A673 (cell line): ENCODE measurements at regions not wholly inside any gene's neighbourhood (a gene's known extent, or its start where the extent isn't known, plus 50 kb on each side); places are given as distances from the start of the nearest gene placed in this dataset.

Experiments
- BruUV-seq: library from RNA; stranded (reverse); fragments of 400-500 nt; replicated peaks from 2 replicates; lab custom pipeline; 2021; lab: Mats Ljungman, UMichigan
- CTCF ChIA-PET: fragments of 300-600 bp; sonication (Branson Sonifier 250); formaldehyde crosslinking; loops from one replicate; lab custom pipeline; 2022; ENCODE audit warnings: antibody characterized with exemption; lab: Charles Lee
- POLR2A ChIA-PET: fragments of 300-600 bp; sonication (Branson Sonifier 250); formaldehyde crosslinking; loops from one replicate; lab custom pipeline; 2022; ENCODE audit warnings: antibody characterized with exemption; ENCODE audit not compliant: low non-redundant PET; lab: Charles Lee
- DNase-seq: peaks from one replicate; pipeline ENCODE4 v3.0.0-alpha.2; 2015; ENCODE audit warnings: low spot score
- H3K27ac ChIP-seq: fragments of 200-600 bp; sonication (generic); 2 replicates; pipeline ENCODE4 v1.5.1; 2016; ENCODE audit warnings: mixed run types, low read depth, mild to moderate bottlenecking, mixed read lengths, antibody characterized with exemption, low read length; ENCODE audit not compliant: poor library complexity, severe bottlenecking
- H3K27me3 ChIP-seq: fragments of 200-600 bp; sonication (generic); replicated peaks from 2 replicates; pipeline ENCODE4 v1.6.1; 2017; ENCODE audit warnings: mixed run types, low read depth, mild to moderate bottlenecking, mixed read lengths, antibody characterized with exemption, low read length; ENCODE audit not compliant: insufficient read depth, poor library complexity
- H3K36me3 ChIP-seq: fragments of 200-600 bp; sonication (generic); 2 replicates; pipeline ENCODE4 v1.6.1; 2016; ENCODE audit warnings: mixed run types, mild to moderate bottlenecking, mixed read lengths, antibody characterized with exemption, low read length; ENCODE audit not compliant: insufficient read depth, poor library complexity, severe bottlenecking
- H3K4me1 ChIP-seq: fragments of 200-600 bp; sonication (generic); 2 replicates; pipeline ENCODE4 v1.6.1; 2017; ENCODE audit warnings: mixed run types, mild to moderate bottlenecking, mixed read lengths, antibody characterized with exemption, low read length; ENCODE audit not compliant: insufficient read depth, poor library complexity, severe bottlenecking
- H3K4me3 ChIP-seq: fragments of 200-600 bp; sonication (generic); 2 replicates; pipeline ENCODE4 v1.5.1; 2016; ENCODE audit warnings: low read depth, mixed run types, mild to moderate bottlenecking, mixed read lengths, low read length; ENCODE audit not compliant: poor library complexity, severe bottlenecking
- H3K9me3 ChIP-seq: fragments of 200-600 bp; sonication (generic); 2 replicates; pipeline ENCODE4 v1.6.1; 2016; ENCODE audit warnings: mixed run types, low read depth, mild to moderate bottlenecking, mixed read lengths, antibody characterized with exemption, low read length; ENCODE audit not compliant: poor library complexity, severe bottlenecking
- CTCF ChIP-seq: fragments of 300-800, 200-600 bp; sonication (generic); conservative IDR thresholded peaks from 2 replicates; pipeline ENCODE4 v1.5.1; 2017; ENCODE audit warnings: low read depth, mild to moderate bottlenecking, antibody characterized with exemption, low read length, moderate library complexity, mixed read lengths
- EZH2 ChIP-seq: fragments of 200-600 bp; sonication (generic); IDR thresholded peaks from 2 replicates; pipeline ENCODE4 v1.6.1; 2017; ENCODE audit warnings: borderline replicate concordance, low read depth, mild to moderate bottlenecking, mixed read lengths, antibody characterized with exemption, low read length; ENCODE audit not compliant: poor library complexity, severe bottlenecking
- intact Hi-C: fragments of 100-400 bp; cut with micrococcal nuclease; formaldehyde crosslinking; loops from one replicate; pipeline ENCODE4 v1.10.0; 2022; ENCODE audit not compliant: unreplicated experiment

DNA sequence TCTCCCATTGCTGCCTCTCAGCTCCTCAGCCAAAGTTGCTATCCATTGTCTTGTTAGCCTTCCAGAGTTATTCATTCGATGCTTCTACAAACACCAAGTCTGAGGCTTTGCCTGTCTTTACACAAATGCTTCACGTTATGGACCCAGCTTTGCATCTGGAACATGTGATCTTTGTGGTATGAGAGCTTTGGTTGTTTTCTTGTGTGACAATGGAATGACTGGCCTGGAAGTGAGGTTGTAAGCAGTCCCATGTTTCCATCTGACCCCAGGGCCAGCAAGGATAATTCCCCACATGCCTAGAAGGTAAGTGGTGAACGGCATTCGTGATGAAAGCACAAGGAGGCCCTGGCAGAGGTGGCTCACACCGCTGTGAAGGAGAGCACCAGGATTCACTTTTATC is 866.7 kb upstream of the TMEM132C start:
- no peak for DNase-seq
- intact Hi-C loops: no loop called here
- no peaks in the 10 kb centered on the region for H3K36me3 ChIP-seq
- CTCF ChIA-PET: no interaction called here
- POLR2A ChIA-PET: no interaction called here
- H3K9me3 ChIP-seq: no peaks in the 10 kb centered on the region
- BruUV-seq: no TSS peak
- no peak overlapping the region for H3K4me3 ChIP-seq
- H3K4me1 ChIP-seq: no peaks in the 10 kb centered on the region
- no peaks in the 10 kb centered on the region for H3K27me3 ChIP-seq
- TF ChIP-seq EZH2: no peak
- no peak overlapping the region for H3K27ac ChIP-seq

DNA sequence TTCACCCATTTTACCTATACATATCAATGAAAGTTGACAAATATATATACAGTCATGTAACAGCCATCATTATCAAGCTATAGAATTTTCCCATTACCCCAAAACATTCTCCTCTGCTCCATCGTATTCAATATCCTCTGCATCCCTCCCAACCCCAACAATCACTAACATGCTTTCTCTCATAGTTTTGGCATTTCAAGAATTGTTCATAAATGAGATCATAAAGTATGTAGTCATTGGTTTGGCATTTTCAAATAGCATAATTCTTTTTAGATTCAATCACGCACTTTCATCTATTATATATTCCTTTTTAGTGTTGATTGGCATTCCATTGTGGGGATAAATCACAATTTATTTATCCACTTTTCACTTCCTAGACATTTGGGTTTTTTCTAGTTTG is 866.0 kb upstream of the TMEM132C start:
- CTCF ChIA-PET: no interaction called here
- DNase-seq: peak; percentile 20
- no peak overlapping the region for H3K27ac ChIP-seq
- H3K9me3 ChIP-seq: no peaks in the 10 kb centered on the region
- no peaks in the 10 kb centered on the region for H3K4me1 ChIP-seq
- no peak for TF ChIP-seq CTCF
- TF ChIP-seq EZH2: no peak
- no peaks in the 10 kb centered on the region for H3K36me3 ChIP-seq
- H3K4me3 ChIP-seq: no peak overlapping the region
- H3K27me3 ChIP-seq: no peaks in the 10 kb centered on the region
- POLR2A ChIA-PET: no interaction called here
- intact Hi-C loops: no loop called here
- BruUV-seq: no TSS peak

- BruUV-seq: no TSS peak
- Histone ChIP-seq H3K27me3 (no peaks in the 10 kb centered on the region), H3K36me3 (no peaks in the 10 kb centered on the region), H3K4me1 (no peaks in the 10 kb centered on the region), H3K9me3 (no peaks in the 10 kb centered on the region), H3K4me3 (no peak overlapping the region), H3K27ac (no peak overlapping the region)
- TF ChIP-seq CTCF: no peak
- TF ChIP-seq EZH2: no peak
- CTCF ChIA-PET: no interaction called here
- DNase-seq: no peak
- intact Hi-C loops: no loop called here
- POLR2A ChIA-PET: no interaction called here
These were observed 865.4 kb upstream of the TMEM132C start for GRCh38 chr12:127401536-127401935.

DNA sequence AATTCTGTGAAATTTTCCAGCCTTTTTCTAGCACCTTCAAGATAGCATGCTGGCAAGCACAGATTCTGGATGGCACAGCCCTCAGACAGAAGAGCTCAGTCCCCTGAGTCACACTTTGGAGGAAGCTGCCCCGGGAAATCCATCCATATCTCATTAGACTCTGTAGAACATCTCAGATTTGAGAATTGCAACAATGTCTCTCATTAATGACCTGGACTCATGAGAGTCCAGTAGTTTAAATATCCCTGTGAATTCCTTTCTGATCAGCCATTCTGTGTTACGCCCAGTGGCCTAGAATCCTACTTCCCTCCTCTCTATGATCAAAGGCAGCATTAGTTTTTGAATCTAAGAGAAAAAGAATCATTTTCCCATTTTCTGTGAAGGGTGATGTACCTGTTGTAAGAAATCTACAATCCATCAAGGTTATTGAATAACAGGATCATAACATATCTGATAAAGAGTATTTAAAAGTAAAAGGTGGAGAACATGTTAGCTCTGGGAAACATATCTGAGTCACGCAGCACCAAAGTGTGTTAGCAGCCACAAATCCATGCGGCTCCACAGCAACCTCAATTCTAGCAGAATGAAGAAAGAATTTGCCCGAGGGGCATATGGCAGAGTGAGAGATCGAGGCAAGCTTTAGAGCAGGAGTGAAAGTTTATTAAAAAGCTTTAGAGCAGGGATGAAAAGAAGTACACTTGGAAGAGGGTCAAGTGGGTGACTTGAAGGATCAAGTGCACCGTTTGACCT is 855.6 kb upstream of the TMEM132C start:
- intact Hi-C loops: no loop called here
- no peak for DNase-seq
- Histone ChIP-seq H3K27me3 (no peaks in the 10 kb centered on the region), H3K27ac (no peak overlapping the region), H3K4me1 (no peaks in the 10 kb centered on the region), H3K36me3 (no peaks in the 10 kb centered on the region), H3K9me3 (no peaks in the 10 kb centered on the region), H3K4me3 (no peak overlapping the region)
- no peak for TF ChIP-seq EZH2
- TF ChIP-seq CTCF: no peak
- ChIA-PET CTCF (no interaction called here), POLR2A (no interaction called here)
- no TSS peak for BruUV-seq
